ENCODE measurements at regions not wholly inside any gene's neighbourhood (a gene's known extent, or its start where the extent isn't known, plus 50 kb on each side); places are given as distances from the start of the nearest gene placed in this dataset.

DNA sequence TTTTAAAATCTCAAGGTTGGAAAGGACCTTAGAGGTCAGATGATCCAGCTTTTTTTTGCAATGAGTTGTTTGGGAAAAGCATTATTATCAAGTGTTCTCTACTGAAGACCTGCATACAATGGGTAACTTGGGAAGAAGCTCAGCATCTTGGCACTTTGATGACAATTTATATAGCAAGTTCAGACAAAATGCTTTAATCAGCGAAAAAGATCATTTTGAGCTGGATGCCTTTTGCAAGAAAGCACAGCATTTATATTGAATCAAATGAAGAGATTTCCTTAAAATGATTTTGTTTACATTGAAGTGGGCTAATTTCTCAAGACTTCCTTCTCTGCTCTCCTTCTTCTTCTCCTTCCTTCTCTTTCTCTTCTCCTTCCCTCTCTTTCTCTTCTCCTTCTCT lies 796.4 kb upstream of the CDH2 start:
- TF ChIP-seq, protein P1, sequence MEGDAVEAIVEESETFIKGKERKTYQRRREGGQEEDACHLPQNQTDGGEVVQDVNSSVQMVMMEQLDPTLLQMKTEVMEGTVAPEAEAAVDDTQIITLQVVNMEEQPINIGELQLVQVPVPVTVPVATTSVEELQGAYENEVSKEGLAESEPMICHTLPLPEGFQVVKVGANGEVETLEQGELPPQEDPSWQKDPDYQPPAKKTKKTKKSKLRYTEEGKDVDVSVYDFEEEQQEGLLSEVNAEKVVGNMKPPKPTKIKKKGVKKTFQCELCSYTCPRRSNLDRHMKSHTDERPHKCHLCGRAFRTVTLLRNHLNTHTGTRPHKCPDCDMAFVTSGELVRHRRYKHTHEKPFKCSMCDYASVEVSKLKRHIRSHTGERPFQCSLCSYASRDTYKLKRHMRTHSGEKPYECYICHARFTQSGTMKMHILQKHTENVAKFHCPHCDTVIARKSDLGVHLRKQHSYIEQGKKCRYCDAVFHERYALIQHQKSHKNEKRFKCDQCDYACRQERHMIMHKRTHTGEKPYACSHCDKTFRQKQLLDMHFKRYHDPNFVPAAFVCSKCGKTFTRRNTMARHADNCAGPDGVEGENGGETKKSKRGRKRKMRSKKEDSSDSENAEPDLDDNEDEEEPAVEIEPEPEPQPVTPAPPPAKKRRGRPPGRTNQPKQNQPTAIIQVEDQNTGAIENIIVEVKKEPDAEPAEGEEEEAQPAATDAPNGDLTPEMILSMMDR (optimal IDR thresholded peaks at IDR 0.05 in 1 of 3, IDR thresholded peaks at IDR 0.05 in 1 of 3, conservative IDR thresholded peaks at IDR 0.05 in 1 of 3; ENCODE audit: extremely low read depth in 1 of 3, insufficient read depth in 2 of 3, low read length in 3 of 3): no peak
- no peak for TF ChIP-seq EZH2 (IDR thresholded peaks at IDR 0.05; ENCODE audit: low read length)

Measured in keratinocyte (primary cell).